A549 (cell line): ENCODE measurements at regions not wholly inside any gene's neighbourhood (a gene's known extent, or its start where the extent isn't known, plus 50 kb on each side); places are given as distances from the start of the nearest gene placed in this dataset.

Source experiments
- ATAC-seq, 2 experiments: fragments of 200-7000 bp in 1 of 2; fragments of >200 bp in 1 of 2; cut with Nextera tagmentation in 1 of 2; cut with Tn5 transposase in 1 of 2; 3 replicates each; pipeline versions ENCODE4 v1.8.0 to v1.9.1; 2018 to 2020; ENCODE audit warnings: mild to moderate bottlenecking in 1 of 2, moderate library complexity in 1 of 2
- CTCF ChIA-PET: fragments of 300-600 bp; sonication (Branson Sonifier 250); formaldehyde crosslinking; extraction: SDS; loops from one replicate; lab custom pipeline; 2021; ENCODE audit warnings: antibody characterized with exemption, inconsistent platforms; lab: Yijun Ruan, JAX
- POLR2A ChIA-PET: fragments of 350-600 bp; formaldehyde crosslinking; extraction: SDS; loops from one replicate; lab custom pipeline; 2021; ENCODE audit warnings: antibody characterized with exemption, inconsistent platforms; lab: Yijun Ruan, JAX
- DNase-seq, 2 experiments: peaks; one replicate each; pipeline versions ENCODE4 v3.0.0 to v3.0.0-alpha.2; 2011 to 2016; ENCODE audit warnings: low read depth in 1 of 2, low spot score in 1 of 2
- FAIRE-seq: peaks from 2 replicates; lab custom pipeline; 2011; peaks lifted over from hg19 to GRCh38; lab: Jason Lieb, UNC
- H3K27ac ChIP-seq, 2 experiments: fragments of >200 bp; sonication (Bioruptor Twin); formaldehyde crosslinking; 3 replicates each; pipeline ENCODE4 v1.5.1; 2016 to 2017
- H3K4me1 ChIP-seq: fragments of >200 bp; sonication (Bioruptor Twin); formaldehyde crosslinking; 3 replicates; pipeline ENCODE4 v1.6.1; 2016
- H3K4me2 ChIP-seq: fragments of >200 bp; sonication (Bioruptor Twin); formaldehyde crosslinking; 3 replicates; pipeline ENCODE4 v1.6.1; 2016
- H3K4me3 ChIP-seq: fragments of >200 bp; sonication (Bioruptor Twin); formaldehyde crosslinking; 3 replicates; pipeline ENCODE4 v1.5.1; 2016
- H3K9me3 ChIP-seq: fragments of >200 bp; sonication (Bioruptor Twin); formaldehyde crosslinking; 3 replicates; pipeline ENCODE4 v1.6.1; 2016
- BHLHE40 ChIP-seq: IDR thresholded peaks from 2 replicates; pipeline ENCODE4 v1.6.1; 2012; ENCODE audit warnings: low read depth, low read length, inconsistent platforms
- CBX8 ChIP-seq: fragments of 200-600 bp; sonication (generic); IDR thresholded peaks from 2 replicates; pipeline ENCODE4 v1.6.1; 2016
- CHD4 ChIP-seq: fragments of 200-600 bp; sonication (generic); IDR thresholded peaks from 2 replicates; pipeline ENCODE4 v1.6.1; 2016; ENCODE audit warnings: antibody characterized with exemption, mild to moderate bottlenecking, borderline replicate concordance
- EHF ChIP-seq: fragments of 250-450 bp; sonication (Bioruptor Pico); IDR thresholded peaks from 2 replicates; pipeline ENCODE4 v1.5.0; 2020; ENCODE audit warnings: mild to moderate bottlenecking
- EP300 ChIP-seq, 2 experiments: fragments of >200 bp; sonication (Bioruptor Twin); formaldehyde crosslinking; IDR thresholded peaks; 2 replicates in 1 of 2; 3 replicates in 1 of 2; pipeline ENCODE4 v1.6.1; 2016 to 2017
- ESRRA ChIP-seq: fragments of 150-350 bp; IDR thresholded peaks from 2 replicates; pipeline ENCODE4 v1.6.1; 2014; ENCODE audit warnings: mild to moderate bottlenecking, low read length, borderline replicate concordance
- GATA3 ChIP-seq: IDR thresholded peaks from 2 replicates; pipeline ENCODE4 v1.6.1; 2012; ENCODE audit warnings: borderline replicate concordance
- HDAC2 ChIP-seq: fragments of 200-600 bp; sonication (generic); IDR thresholded peaks from 2 replicates; pipeline ENCODE4 v1.6.1; 2016
- HEYL ChIP-seq: fragments of 250-450 bp; sonication (Bioruptor Pico); IDR thresholded peaks from 2 replicates; pipeline ENCODE4 v1.8.0; 2021; ENCODE audit warnings: mild to moderate bottlenecking, moderate library complexity
- KDM5A ChIP-seq: fragments of 200-600 bp; sonication (generic); IDR thresholded peaks from 2 replicates; pipeline ENCODE4 v1.6.1; 2016; ENCODE audit warnings: antibody characterized with exemption, mild to moderate bottlenecking
- MAFK ChIP-seq: fragments of 450-650 bp; IDR thresholded peaks from 2 replicates; pipeline ENCODE4 v1.6.1; 2014; ENCODE audit not compliant: partially characterized antibody
- NPAS2 ChIP-seq: fragments of 250-450 bp; sonication (Bioruptor Pico); IDR thresholded peaks from 2 replicates; pipeline ENCODE4 v1.8.0; 2022; ENCODE audit warnings: mild to moderate bottlenecking, moderate library complexity, borderline replicate concordance
- PHF8 ChIP-seq: fragments of 200-600 bp; sonication (generic); IDR thresholded peaks from 2 replicates; pipeline ENCODE4 v1.6.1; 2016; ENCODE audit warnings: low read depth, mild to moderate bottlenecking, antibody characterized with exemption, moderate library complexity, borderline replicate concordance
- POLR2AphosphoS2 ChIP-seq: conservative IDR thresholded peaks from 2 replicates; pipeline ENCODE4 v1.6.1; 2012; ENCODE audit warnings: low read length, improper control_type of control experiment, inconsistent platforms
- RARB ChIP-seq: fragments of 250-450 bp; sonication (Bioruptor Pico); IDR thresholded peaks from 2 replicates; pipeline ENCODE4 v1.8.0; 2021; ENCODE audit warnings: mild to moderate bottlenecking, moderate library complexity
- TFCP2L1 ChIP-seq: fragments of 250-450 bp; sonication (Bioruptor Pico); IDR thresholded peaks from 2 replicates; pipeline ENCODE4 v1.5.0; 2021; ENCODE audit warnings: mild to moderate bottlenecking
- USF2 ChIP-seq: fragments of 450-650 bp; IDR thresholded peaks from 2 replicates; pipeline ENCODE4 v1.6.1; 2014; ENCODE audit warnings: antibody characterized with exemption
- ZFP36 ChIP-seq: fragments of 450-650 bp; IDR thresholded peaks from 2 replicates; pipeline ENCODE4 v1.6.1; 2014; ENCODE audit warnings: borderline replicate concordance; ENCODE audit not compliant: partially characterized antibody
- WGBS: methylation state at CpG from one replicate; pipeline ENCODE4 v1.1.6; 2017; ENCODE audit errors: missing lambda C conversion rate; 5-methylcytosine and 5-hydroxymethylcytosine counted together
- TF ChIP-seq, protein P1 (sequence below): fragments of 250-450 bp; sonication (Bioruptor Pico); IDR thresholded peaks from 2 replicates; pipeline ENCODE4 v1.5.0; 2021; ENCODE audit warnings: mild to moderate bottlenecking, moderate library complexity, borderline replicate concordance
- TF ChIP-seq, protein P2 (sequence below): IDR thresholded peaks from 2 replicates; pipeline ENCODE4 v1.6.1; 2012

DNA sequence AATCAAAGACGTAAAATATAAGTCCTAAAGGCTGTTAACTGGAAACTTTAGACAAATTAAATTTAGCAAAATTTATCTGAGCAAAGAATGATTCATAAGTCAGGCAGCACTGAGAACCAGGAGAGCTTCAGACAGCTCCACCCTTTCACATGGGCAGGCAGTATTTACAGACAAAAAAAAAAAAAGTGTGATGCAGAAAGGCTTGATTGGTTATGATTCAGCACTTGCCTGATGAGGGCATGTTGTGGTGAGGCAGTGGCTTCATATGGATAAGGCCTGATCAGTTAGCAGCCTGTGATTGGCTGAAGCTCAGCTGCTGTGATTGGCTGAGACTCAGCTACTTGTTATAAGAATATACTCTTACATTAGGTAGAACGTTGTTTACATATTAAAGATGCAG lies 495.4 kb upstream of the POM121L12 start:
- Histone ChIP-seq H3K27ac (no peak overlapping the region), H3K4me2 (no peak overlapping the region), H3K4me1 (no peaks in the 10 kb centered on the region), H3K9me3 (no peaks in the 10 kb centered on the region), H3K4me3 (no peak overlapping the region)
- peak in 1 of 2 experiments; percentile 11 for DNase-seq
- no peak for TF ChIP-seq BHLHE40
- TF ChIP-seq POLR2AphosphoS2: no peak
- TF ChIP-seq, protein P1, sequence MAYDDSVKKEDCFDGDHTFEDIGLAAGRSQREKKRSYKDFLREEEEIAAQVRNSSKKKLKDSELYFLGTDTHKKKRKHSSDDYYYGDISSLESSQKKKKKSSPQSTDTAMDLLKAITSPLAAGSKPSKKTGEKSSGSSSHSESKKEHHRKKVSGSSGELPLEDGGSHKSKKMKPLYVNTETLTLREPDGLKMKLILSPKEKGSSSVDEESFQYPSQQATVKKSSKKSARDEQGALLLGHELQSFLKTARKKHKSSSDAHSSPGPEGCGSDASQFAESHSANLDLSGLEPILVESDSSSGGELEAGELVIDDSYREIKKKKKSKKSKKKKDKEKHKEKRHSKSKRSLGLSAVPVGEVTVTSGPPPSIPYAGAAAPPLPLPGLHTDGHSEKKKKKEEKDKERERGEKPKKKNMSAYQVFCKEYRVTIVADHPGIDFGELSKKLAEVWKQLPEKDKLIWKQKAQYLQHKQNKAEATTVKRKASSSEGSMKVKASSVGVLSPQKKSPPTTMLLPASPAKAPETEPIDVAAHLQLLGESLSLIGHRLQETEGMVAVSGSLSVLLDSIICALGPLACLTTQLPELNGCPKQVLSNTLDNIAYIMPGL (CRISPR knock-in tag): no peak
- no peak for TF ChIP-seq EP300 (IDR thresholded peaks at IDR 0.05)
- TF ChIP-seq PHF8: no peak
- no peak for TF ChIP-seq USF2
- TF ChIP-seq, protein P2, sequence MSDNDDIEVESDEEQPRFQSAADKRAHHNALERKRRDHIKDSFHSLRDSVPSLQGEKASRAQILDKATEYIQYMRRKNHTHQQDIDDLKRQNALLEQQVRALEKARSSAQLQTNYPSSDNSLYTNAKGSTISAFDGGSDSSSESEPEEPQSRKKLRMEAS: no peak
- no peak for TF ChIP-seq NPAS2 (CRISPR knock-in tag)
- no peak for TF ChIP-seq RARB (CRISPR knock-in tag)
- no peak for TF ChIP-seq ESRRA
- no peak for TF ChIP-seq CBX8
- TF ChIP-seq MAFK: no peak
- no peak for TF ChIP-seq CHD4
- FAIRE-seq: no peak
- ChIA-PET CTCF (no interaction called here), POLR2A (no interaction called here)
- 4% methylated on average over 2 of the region's 2 CpGs for WGBS
- ATAC-seq: no peak

GRCh38 chr7:52539414-52539813 lies 496.0 kb upstream of the POM121L12 start:
- POLR2A ChIA-PET: no interaction called here
- no peak for DNase-seq
- CTCF ChIA-PET: no interaction called here
- no peak for ATAC-seq
- H3K4me1 ChIP-seq: no peaks in the 10 kb centered on the region
- TF ChIP-seq GATA3 (no peak), CBX8 (no peak), ZFP36 (no peak), KDM5A (no peak), POLR2AphosphoS2 (no peak), MAFK (no peak), HEYL (no peak), EHF (CRISPR knock-in tag) (no peak), HDAC2 (no peak), CHD4 (no peak), NPAS2 (CRISPR knock-in tag) (no peak)
- TF ChIP-seq, all 56 proteins: peak for 0
- no peak overlapping the region for H3K4me2 ChIP-seq
- no peak for FAIRE-seq
- no peaks in the 10 kb centered on the region for H3K9me3 ChIP-seq
- 1% methylated on average over 3 of the region's 3 CpGs for WGBS
- no peak overlapping the region for H3K27ac ChIP-seq
- no peak overlapping the region for H3K4me3 ChIP-seq

DNA sequence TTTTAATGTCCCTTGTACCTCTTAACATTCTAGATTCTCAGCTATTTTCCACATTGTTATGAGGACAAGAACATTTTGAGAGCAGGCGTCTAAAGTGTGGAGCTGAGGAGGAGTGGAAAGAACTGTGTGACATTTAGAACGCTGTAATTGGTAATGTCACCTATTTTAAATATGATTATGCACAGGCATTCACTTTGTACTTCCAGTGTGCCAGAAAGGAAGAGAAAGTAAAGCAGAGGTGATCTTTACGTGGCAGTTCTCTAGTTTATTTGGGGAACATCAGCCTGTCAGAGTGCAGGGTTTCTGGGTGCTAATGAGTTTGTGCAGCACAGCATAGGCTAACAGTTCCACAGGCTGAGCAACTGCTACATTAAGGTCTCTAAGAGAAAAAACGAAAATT lies 498.4 kb upstream of the POM121L12 start:
- no peak for ATAC-seq
- POLR2A ChIA-PET: no interaction called here
- CTCF ChIA-PET: no interaction called here

More for the DNA sequence above, 498.4 kb upstream of the POM121L12 start:
- no peak for DNase-seq
- TF ChIP-seq TFCP2L1 (CRISPR knock-in tag): no peak
- Histone ChIP-seq H3K4me3 (no peak overlapping the region), H3K4me1 (no peaks in the 10 kb centered on the region), H3K4me2 (no peak overlapping the region), H3K9me3 (no peaks in the 10 kb centered on the region), H3K27ac (no peak overlapping the region)
- no peak for FAIRE-seq
- 2% methylated on average over 4 of the region's 4 CpGs for WGBS
